ENCODE measurements at regions not wholly inside any gene's neighbourhood (a gene's known extent, or its start where the extent isn't known, plus 50 kb on each side); places are given as distances from the start of the nearest gene placed in this dataset.
A peak's percentile ranks its signal among the peaks of the same experiment; 100 is the strongest.

DNA sequence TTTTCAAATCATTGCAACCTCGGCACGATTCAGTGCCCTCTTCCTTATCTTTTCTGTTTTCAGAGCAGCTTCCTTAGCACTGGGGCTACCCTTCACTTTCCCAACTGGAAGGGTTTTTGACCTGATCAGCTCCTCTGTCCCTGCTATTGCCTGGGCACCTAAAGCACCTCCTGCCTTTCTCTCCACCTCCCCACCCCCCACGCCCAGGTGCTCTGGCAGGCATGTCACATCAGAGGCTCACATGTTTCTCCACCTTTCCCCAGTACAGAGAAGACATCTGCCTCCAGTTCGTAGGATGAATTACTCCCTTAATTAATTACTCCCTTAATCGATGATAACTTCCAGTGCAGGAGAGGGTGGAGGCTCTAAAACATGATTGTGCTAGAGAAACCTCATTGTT, 88.7 kb upstream of the LCLAT1 start:
- no peak overlapping the region for H2AK5ac ChIP-seq (ENCODE audit: low read length)
- H3K4me1 ChIP-seq (ENCODE audit: control insufficient read depth in 1 of 2, insufficient read depth in 2 of 2, low read length in 2 of 2): peaks cover 10 to 20% of the 10 kb centered on the region in 2 experiments
- no peak for DNase-seq
- H3K79me2 ChIP-seq (ENCODE audit: control insufficient read depth, insufficient read depth, low read length, poor library complexity): no peaks in the 10 kb centered on the region
- no peak overlapping the region for H2BK5ac ChIP-seq (ENCODE audit: low read depth, low read length, poor library complexity)
- no CpG with 5 or more reads among the region's 5 CpGs for WGBS (ENCODE audit: extremely low coverage, insufficient coverage, insufficient read length)
- no peak overlapping the region for H3K4ac ChIP-seq (ENCODE audit: low read depth, low read length)
- no peak overlapping the region for H3K9ac ChIP-seq (ENCODE audit: low read length)
- no peak overlapping the region for H3K23ac ChIP-seq (ENCODE audit: low read length)
- H3K36me3 ChIP-seq (ENCODE audit: control insufficient read depth in 1 of 2, insufficient read depth in 2 of 2, low read length in 2 of 2): no peaks in the 10 kb centered on the region
- H2BK120ac ChIP-seq (ENCODE audit: insufficient read depth, low read length, poor library complexity): no peak overlapping the region
- no peak overlapping the region for H4K91ac ChIP-seq (ENCODE audit: low read depth, low read length)
- no peak overlapping the region for H3K4me3 ChIP-seq (ENCODE audit: low read depth, low read length)
- H3K9me3 ChIP-seq (ENCODE audit: insufficient read depth, low read depth, low read length): peaks cover 1% of the 10 kb centered on the region
- no peak overlapping the region for H3K4me2 ChIP-seq (ENCODE audit: low read length)
- H3K79me1 ChIP-seq (ENCODE audit: low read length): peaks cover 8% of the 10 kb centered on the region
- H3K27me3 ChIP-seq (ENCODE audit: insufficient read depth, low read length): no peaks in the 10 kb centered on the region
- no peak overlapping the region for H3K14ac ChIP-seq (ENCODE audit: low read length)
- no peak overlapping the region for H4K8ac ChIP-seq (ENCODE audit: low read depth, low read length)
- no peak overlapping the region for H3K27ac ChIP-seq (ENCODE audit: low read depth, low read length)
- no peak overlapping the region for H4K12ac ChIP-seq (ENCODE audit: low read depth, low read length)
- no peak overlapping the region for H2AFZ ChIP-seq (ENCODE audit: insufficient read depth, low read length, poor library complexity)
- H3K18ac ChIP-seq (ENCODE audit: low read length): no peak overlapping the region
- no peak overlapping the region for H2BK12ac ChIP-seq (ENCODE audit: low read length)

DNA sequence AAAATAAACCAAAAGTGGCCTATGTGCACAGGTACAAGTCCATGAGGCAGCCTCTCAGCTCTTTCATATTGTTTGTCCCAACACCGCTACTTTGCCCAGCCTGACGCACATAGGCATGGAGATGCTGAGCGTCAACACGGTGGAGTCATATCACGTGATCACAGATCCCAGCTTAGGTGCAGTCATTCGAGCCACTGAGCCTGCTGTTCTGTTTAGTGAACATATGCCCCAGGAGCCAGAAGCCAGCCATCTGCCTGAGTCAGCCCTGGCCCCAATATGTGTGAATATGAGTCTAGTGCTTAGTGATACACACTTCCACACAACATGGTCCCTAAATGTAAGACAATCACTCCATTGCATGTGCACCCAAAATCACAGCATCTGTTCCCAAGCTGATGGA, 88.2 kb upstream of the LCLAT1 start:
- Histone ChIP-seq H4K8ac (ENCODE audit: low read depth, low read length) (no peak overlapping the region), H3K4ac (ENCODE audit: low read depth, low read length) (no peak overlapping the region), H3K79me1 (ENCODE audit: low read length) (peaks cover 8% of the 10 kb centered on the region), H3K9me3 (ENCODE audit: insufficient read depth, low read depth, low read length) (peaks cover 1% of the 10 kb centered on the region), H3K4me2 (ENCODE audit: low read length) (no peak overlapping the region), H2BK120ac (ENCODE audit: insufficient read depth, low read length, poor library complexity) (no peak overlapping the region), H3K14ac (ENCODE audit: low read length) (no peak overlapping the region), H4K12ac (ENCODE audit: low read depth, low read length) (no peak overlapping the region), H3K36me3 (ENCODE audit: control insufficient read depth in 1 of 2, insufficient read depth in 2 of 2, low read length in 2 of 2) (no peaks in the 10 kb centered on the region), H4K91ac (ENCODE audit: low read depth, low read length) (no peak overlapping the region), H2BK5ac (ENCODE audit: low read depth, low read length, poor library complexity) (no peak overlapping the region), H3K27me3 (ENCODE audit: insufficient read depth, low read length) (no peaks in the 10 kb centered on the region), H3K9ac (ENCODE audit: low read length) (no peak overlapping the region), H2AK5ac (ENCODE audit: low read length) (no peak overlapping the region), H3K23ac (ENCODE audit: low read length) (no peak overlapping the region), H3K27ac (ENCODE audit: low read depth, low read length) (no peak overlapping the region), H2AFZ (ENCODE audit: insufficient read depth, low read length, poor library complexity) (no peak overlapping the region), H3K18ac (ENCODE audit: low read length) (no peak overlapping the region), H3K4me3 (ENCODE audit: low read depth, low read length) (no peak overlapping the region), H3K79me2 (ENCODE audit: control insufficient read depth, insufficient read depth, low read length, poor library complexity) (no peaks in the 10 kb centered on the region), H3K4me1 (ENCODE audit: control insufficient read depth in 1 of 2, insufficient read depth in 2 of 2, low read length in 2 of 2) (peaks cover 10 to 20% of the 10 kb centered on the region in 2 experiments), H2BK12ac (ENCODE audit: low read length) (no peak overlapping the region)
- DNase-seq: no peak
- no CpG with 5 or more reads among the region's 6 CpGs for WGBS (ENCODE audit: extremely low coverage, insufficient coverage, insufficient read length)

DNA sequence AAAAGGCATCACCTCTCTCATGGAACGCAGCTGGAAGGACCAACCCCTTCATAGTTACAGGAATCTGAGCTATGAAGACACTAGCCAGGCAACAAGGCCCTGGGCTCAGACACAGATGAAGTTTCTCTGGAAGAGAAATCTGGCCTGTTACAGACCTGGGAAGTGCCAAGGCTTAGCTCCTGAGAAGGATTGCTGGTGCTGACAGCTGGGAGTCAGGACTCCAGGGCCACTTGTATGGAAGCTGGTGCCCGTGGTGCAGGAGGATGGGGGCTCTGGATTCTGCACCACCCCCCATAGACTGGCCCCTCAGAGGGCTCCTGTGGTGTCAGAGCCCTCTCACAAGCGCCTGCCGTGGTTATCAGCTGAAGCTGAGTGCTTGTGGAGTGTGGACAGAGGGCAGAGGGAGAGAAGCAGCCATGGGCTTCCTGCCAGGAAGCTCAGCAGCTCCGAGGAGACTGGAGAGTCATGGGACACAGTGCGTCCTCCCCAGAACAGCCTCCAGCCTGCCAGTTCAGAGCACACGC, 87.3 kb upstream of the LCLAT1 start:
- no peaks in the 10 kb centered on the region for H3K27me3 ChIP-seq (ENCODE audit: insufficient read depth, low read length)
- no peak overlapping the region for H2BK5ac ChIP-seq (ENCODE audit: low read depth, low read length, poor library complexity)
- no peak overlapping the region for H3K18ac ChIP-seq (ENCODE audit: low read length)
- H3K79me1 ChIP-seq (ENCODE audit: low read length): peaks cover 8% of the 10 kb centered on the region
- H2BK120ac ChIP-seq (ENCODE audit: insufficient read depth, low read length, poor library complexity): no peak overlapping the region
- H3K14ac ChIP-seq (ENCODE audit: low read length): peak overlapping the region; percentile 16
- no peaks in the 10 kb centered on the region for H3K79me2 ChIP-seq (ENCODE audit: control insufficient read depth, insufficient read depth, low read length, poor library complexity)
- H3K9ac ChIP-seq (ENCODE audit: low read length): no peak overlapping the region
- H4K8ac ChIP-seq (ENCODE audit: low read depth, low read length): no peak overlapping the region
- H3K4ac ChIP-seq (ENCODE audit: low read depth, low read length): no peak overlapping the region
- no peaks in the 10 kb centered on the region for H3K36me3 ChIP-seq (ENCODE audit: control insufficient read depth in 1 of 2, insufficient read depth in 2 of 2, low read length in 2 of 2)
- peaks cover 10 to 20% of the 10 kb centered on the region in 2 experiments for H3K4me1 ChIP-seq (ENCODE audit: control insufficient read depth in 1 of 2, insufficient read depth in 2 of 2, low read length in 2 of 2)
- peak in 1 of 2 donors; percentile 58 for DNase-seq
- no peak overlapping the region for H2AK5ac ChIP-seq (ENCODE audit: low read length)
- no peak overlapping the region for H4K12ac ChIP-seq (ENCODE audit: low read depth, low read length)
- H2BK12ac ChIP-seq (ENCODE audit: low read length): no peak overlapping the region
- no peak overlapping the region for H3K4me2 ChIP-seq (ENCODE audit: low read length)
- no peak overlapping the region for H2AFZ ChIP-seq (ENCODE audit: insufficient read depth, low read length, poor library complexity)
- no CpG with 5 or more reads among the region's 7 CpGs for WGBS (ENCODE audit: extremely low coverage, insufficient coverage, insufficient read length)
- H3K27ac ChIP-seq (ENCODE audit: low read depth, low read length): no peak overlapping the region
- H3K9me3 ChIP-seq (ENCODE audit: insufficient read depth, low read depth, low read length): peaks cover 1% of the 10 kb centered on the region
- no peak overlapping the region for H3K23ac ChIP-seq (ENCODE audit: low read length)
- peak overlapping the region; percentile 6 for H4K91ac ChIP-seq (ENCODE audit: low read depth, low read length)
- H3K4me3 ChIP-seq (ENCODE audit: low read depth, low read length): no peak overlapping the region

DNA sequence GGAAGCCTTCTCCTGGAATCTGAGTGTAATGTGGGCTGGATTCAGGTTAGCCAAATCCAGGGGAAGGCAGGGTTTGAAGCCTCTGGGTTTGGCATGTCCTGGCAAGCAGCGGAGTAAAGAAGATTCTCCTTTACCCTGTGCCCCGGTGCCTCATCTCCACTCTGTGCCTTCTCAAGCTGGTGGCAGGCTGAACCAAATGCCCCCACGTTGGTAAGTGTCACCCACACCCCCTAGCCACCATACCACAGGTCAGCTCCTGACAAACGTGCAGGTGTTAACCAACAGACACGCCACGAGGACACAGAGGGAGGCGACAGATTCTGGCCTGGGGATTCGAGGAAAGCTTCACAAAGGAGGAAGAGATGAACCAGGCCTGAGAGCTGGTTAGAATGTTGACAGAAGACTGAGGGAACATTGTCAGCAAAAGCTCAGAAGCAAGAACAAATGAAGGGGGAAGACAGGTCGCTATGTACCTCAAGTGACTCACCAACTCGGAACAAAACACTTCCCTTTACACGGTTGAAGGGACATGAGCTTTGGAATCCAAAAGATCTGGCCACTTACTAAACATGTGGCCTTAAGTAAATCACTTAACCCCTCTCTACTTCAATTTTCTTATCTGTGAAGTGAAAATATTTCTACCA, 85.2 kb upstream of the LCLAT1 start:
- peak overlapping the region; percentile 3 for H3K18ac ChIP-seq (ENCODE audit: low read length)
- H3K4me3 ChIP-seq (ENCODE audit: low read depth, low read length): no peak overlapping the region
- H2BK5ac ChIP-seq (ENCODE audit: low read depth, low read length, poor library complexity): no peak overlapping the region
- H3K27ac ChIP-seq (ENCODE audit: low read depth, low read length): no peak overlapping the region
- no CpG with 5 or more reads among the region's 11 CpGs for WGBS (ENCODE audit: extremely low coverage, insufficient coverage, insufficient read length)
- H3K9me3 ChIP-seq (ENCODE audit: insufficient read depth, low read depth, low read length): no peaks in the 10 kb centered on the region
- peak overlapping the region; percentile 6 for H3K14ac ChIP-seq (ENCODE audit: low read length)
- H3K4me2 ChIP-seq (ENCODE audit: low read length): no peak overlapping the region
- peak overlapping the region; percentile 29 for H2BK12ac ChIP-seq (ENCODE audit: low read length)
- no peak overlapping the region for H2BK120ac ChIP-seq (ENCODE audit: insufficient read depth, low read length, poor library complexity)
- H4K91ac ChIP-seq (ENCODE audit: low read depth, low read length): peak overlapping the region; percentile 55
- DNase-seq: peak in 1 of 2 donors; percentile 24
- H4K12ac ChIP-seq (ENCODE audit: low read depth, low read length): no peak overlapping the region
- H2AK5ac ChIP-seq (ENCODE audit: low read length): peak overlapping the region; percentile 6
- H3K4ac ChIP-seq (ENCODE audit: low read depth, low read length): no peak overlapping the region
- no peak overlapping the region for H3K23ac ChIP-seq (ENCODE audit: low read length)
- no peaks in the 10 kb centered on the region for H3K36me3 ChIP-seq (ENCODE audit: control insufficient read depth in 1 of 2, insufficient read depth in 2 of 2, low read length in 2 of 2)
- H3K27me3 ChIP-seq (ENCODE audit: insufficient read depth, low read length): no peaks in the 10 kb centered on the region
- H2AFZ ChIP-seq (ENCODE audit: insufficient read depth, low read length, poor library complexity): no peak overlapping the region
- H3K4me1 ChIP-seq (ENCODE audit: control insufficient read depth in 1 of 2, insufficient read depth in 2 of 2, low read length in 2 of 2): peaks cover 19 to 24% of the 10 kb centered on the region in 2 experiments
- H3K79me1 ChIP-seq (ENCODE audit: low read length): peaks cover 14% of the 10 kb centered on the region
- H3K9ac ChIP-seq (ENCODE audit: low read length): no peak overlapping the region
- no peak overlapping the region for H4K8ac ChIP-seq (ENCODE audit: low read depth, low read length)
- no peaks in the 10 kb centered on the region for H3K79me2 ChIP-seq (ENCODE audit: control insufficient read depth, insufficient read depth, low read length, poor library complexity)

Measured in trophoblast cell (in vitro differentiated cells and primary cell).